Femur (tissue), 1 donor: ENCODE measurements at regions not wholly inside any gene's neighbourhood (a gene's known extent, or its start where the extent isn't known, plus 50 kb on each side); places are given as distances from the start of the nearest gene placed in this dataset.
"Not testable (repeated sequence)": the region's sequence is repeated elsewhere in the genome, so short reads cannot be mapped to it uniquely, and the experiment has no call there.

ENCODE experiments used
- DNase-seq: peaks from one replicate; pipeline ENCODE4 v3.0.0-alpha.2; 2017

GRCh38 chr14:104404922-104405321 is 174.6 kb upstream of the C14orf180 start:
- no peak for DNase-seq

- DNase-seq, result no peak
Observed at GRCh38 chr14:104405360-104406226, 174.0 kb upstream of the C14orf180 start.

GRCh38 chr14:104406831-104407230 is 172.7 kb upstream of the C14orf180 start:
- no peak for DNase-seq

- no peak for DNase-seq
Observed at GRCh38 chr14:104416383-104416782, 163.2 kb upstream of the C14orf180 start.

GRCh38 chr14:104419865-104420505 is 159.6 kb upstream of the C14orf180 start:
- no peak for DNase-seq

- DNase-seq, result not testable (repeated sequence)
Observed at GRCh38 chr14:104420523-104420922, 159.0 kb upstream of the C14orf180 start.

- no peak for DNase-seq
Observed at GRCh38 chr14:104420990-104421389, 158.6 kb upstream of the C14orf180 start.

- DNase-seq, result no peak
Observed at GRCh38 chr14:104421401-104421821, 158.2 kb upstream of the C14orf180 start.

- DNase-seq, result peak; percentile 48
Observed at GRCh38 chr14:104421892-104422828, 157.4 kb upstream of the C14orf180 start.

GRCh38 chr14:104422837-104423681 is 156.5 kb upstream of the C14orf180 start:
- DNase-seq, result no peak

- DNase-seq, result no peak
Observed at GRCh38 chr14:104423701-104424405, 155.7 kb upstream of the C14orf180 start.

GRCh38 chr14:104424406-104425072 is 155.0 kb upstream of the C14orf180 start:
- DNase-seq, result peak; percentile 79

GRCh38 chr14:104425171-104425681 is 154.3 kb upstream of the C14orf180 start:
- no peak for DNase-seq

GRCh38 chr14:104425763-104426646 is 153.6 kb upstream of the C14orf180 start:
- DNase-seq, result no peak

GRCh38 chr14:104427131-104427851 is 152.3 kb upstream of the C14orf180 start:
- peak; percentile 19 for DNase-seq

GRCh38 chr14:104428333-104428851 is 151.2 kb upstream of the C14orf180 start:
- DNase-seq, result no peak

GRCh38 chr14:104428860-104429259 is 150.7 kb upstream of the C14orf180 start:
- no peak for DNase-seq

GRCh38 chr14:104429291-104429861 is 150.2 kb upstream of the C14orf180 start:
- no peak for DNase-seq
